ENCODE measurements at regions not wholly inside any gene's neighbourhood (a gene's known extent, or its start where the extent isn't known, plus 50 kb on each side); places are given as distances from the start of the nearest gene placed in this dataset.

- DNase-seq (ENCODE audit: low spot score) = no peak
Measured at GRCh38 chr16:48942996-48943395, 333.0 kb upstream of the N4BP1 start.

- no peak for DNase-seq (ENCODE audit: low spot score)
Measured at GRCh38 chr16:48936811-48937210, 326.8 kb upstream of the N4BP1 start.

GRCh38 chr16:48932216-48932855 is 322.4 kb upstream of the N4BP1 start:
- DNase-seq (ENCODE audit: low spot score) = no peak

- DNase-seq (ENCODE audit: low spot score) = no peak
Measured at GRCh38 chr16:48930951-48931553, 321.1 kb upstream of the N4BP1 start.

GRCh38 chr16:48919791-48920190 is 309.8 kb upstream of the N4BP1 start:
- DNase-seq (ENCODE audit: low spot score) = no peak

GRCh38 chr16:48918520-48919258 is 308.7 kb upstream of the N4BP1 start:
- no peak for DNase-seq (ENCODE audit: low spot score)

GRCh38 chr16:48916566-48916965 is 306.6 kb upstream of the N4BP1 start:
- no peak for DNase-seq (ENCODE audit: low spot score)

GRCh38 chr16:48914070-48914469 is 304.1 kb upstream of the N4BP1 start:
- no peak for DNase-seq (ENCODE audit: low spot score)

GRCh38 chr16:48913384-48913783 is 303.4 kb upstream of the N4BP1 start:
- DNase-seq (ENCODE audit: low spot score) = no peak

- no peak for DNase-seq (ENCODE audit: low spot score)
Measured at GRCh38 chr16:48912360-48912759, 302.4 kb upstream of the N4BP1 start.

GRCh38 chr16:48911700-48912099 is 301.7 kb upstream of the N4BP1 start:
- no peak for DNase-seq (ENCODE audit: low spot score)

- DNase-seq (ENCODE audit: low spot score) = no peak
Measured at GRCh38 chr16:48910214-48910613, 300.2 kb upstream of the N4BP1 start.

- no peak for DNase-seq (ENCODE audit: low spot score)
Measured at GRCh38 chr16:48909231-48909630, 299.3 kb upstream of the N4BP1 start.

- no peak for DNase-seq (ENCODE audit: low spot score)
Measured at GRCh38 chr16:48907906-48908634, 298.1 kb upstream of the N4BP1 start.

- DNase-seq (ENCODE audit: low spot score) = no peak
Measured at GRCh38 chr16:48905632-48906505, 295.9 kb upstream of the N4BP1 start.

GRCh38 chr16:48904333-48904732 is 294.4 kb upstream of the N4BP1 start:
- no peak for DNase-seq (ENCODE audit: low spot score)

- no peak for DNase-seq (ENCODE audit: low spot score)
Measured at GRCh38 chr16:48903039-48903438, 293.1 kb upstream of the N4BP1 start.

- DNase-seq (ENCODE audit: low spot score) = no peak
Measured at GRCh38 chr16:48901712-48902374, 291.9 kb upstream of the N4BP1 start.

- no peak for DNase-seq (ENCODE audit: low spot score)
Measured at GRCh38 chr16:48899500-48899899, 289.5 kb upstream of the N4BP1 start.

GRCh38 chr16:48897698-48898205 is 287.8 kb upstream of the N4BP1 start:
- no peak for DNase-seq (ENCODE audit: low spot score)

GRCh38 chr16:48895142-48895541 is 285.2 kb upstream of the N4BP1 start:
- no peak for DNase-seq (ENCODE audit: low spot score)
